ENCODE measurements at regions not wholly inside any gene's neighbourhood (a gene's known extent, or its start where the extent isn't known, plus 50 kb on each side); places are given as distances from the start of the nearest gene placed in this dataset.

- no peaks in the 10 kb centered on the region for H3K27me3 ChIP-seq (replicated peaks; ENCODE audit: insufficient read depth, low read length)
- H3K27ac ChIP-seq (ENCODE audit: low read length), result no peak overlapping the region
- no peaks in the 10 kb centered on the region for H3K9me3 ChIP-seq (replicated peaks; ENCODE audit: insufficient read depth, low read length)
- H3K4me1 ChIP-seq (ENCODE audit: low read length), result no peaks in the 10 kb centered on the region
- H3K4me3 ChIP-seq (ENCODE audit: low read length), result no peak overlapping the region
- H3K9ac ChIP-seq (ENCODE audit: low read length), result no peak overlapping the region
- no peaks in the 10 kb centered on the region for H3K79me2 ChIP-seq (ENCODE audit: low read length)
- no peaks in the 10 kb centered on the region for H3F3A ChIP-seq (ENCODE audit: insufficient read depth, low read length)
- no peak for DNase-seq
- no peaks in the 10 kb centered on the region for H3K36me3 ChIP-seq (replicated peaks; ENCODE audit: insufficient read depth, low read length)
- no peaks in the 10 kb centered on the region for H4K20me1 ChIP-seq (ENCODE audit: insufficient read depth, low read length)
- no peak overlapping the region for H2AFZ ChIP-seq (ENCODE audit: low read length)
- H3K4me2 ChIP-seq (ENCODE audit: low read depth, low read length), result no peak overlapping the region
- no peak for TF ChIP-seq EZH2 (optimal IDR thresholded peaks at IDR 0.05; ENCODE audit: low read depth, low read length)
- no peak for TF ChIP-seq CTCF (IDR thresholded peaks at IDR 0.05; ENCODE audit: low read length)
- TF ChIP-seq EZH2phosphoT487 (IDR thresholded peaks at IDR 0.05; ENCODE audit: low read length), result no peak
- no peaks in the 10 kb centered on the region for H3K9me2 ChIP-seq (replicated peaks; ENCODE audit: insufficient read depth, low read length)
These were observed 142.4 kb upstream of the TLR4 start for GRCh38 chr9:117561761-117562160.

- Histone ChIP-seq H3K9me3 (replicated peaks; ENCODE audit: insufficient read depth, low read length) (no peaks in the 10 kb centered on the region), H2AFZ (ENCODE audit: low read length) (peak overlapping the region; percentile 25; the same call in 1 of the 2 replicates), H4K20me1 (ENCODE audit: insufficient read depth, low read length) (no peaks in the 10 kb centered on the region), H3K4me2 (ENCODE audit: low read depth, low read length) (no peak overlapping the region), H3K9ac (ENCODE audit: low read length) (no peak overlapping the region), H3K9me2 (replicated peaks; ENCODE audit: insufficient read depth, low read length) (no peaks in the 10 kb centered on the region), H3K79me2 (ENCODE audit: low read length) (no peaks in the 10 kb centered on the region), H3K4me1 (ENCODE audit: low read length) (no peaks in the 10 kb centered on the region), H3K27ac (ENCODE audit: low read length) (no peak overlapping the region), H3F3A (ENCODE audit: insufficient read depth, low read length) (no peaks in the 10 kb centered on the region), H3K4me3 (ENCODE audit: low read length) (no peak overlapping the region), H3K27me3 (replicated peaks; ENCODE audit: insufficient read depth, low read length) (no peaks in the 10 kb centered on the region), H3K36me3 (replicated peaks; ENCODE audit: insufficient read depth, low read length) (no peaks in the 10 kb centered on the region)
- peak; percentile 52 for DNase-seq
- TF ChIP-seq CTCF (IDR thresholded peaks at IDR 0.05; ENCODE audit: low read length) (peak; percentile 62), EZH2 (optimal IDR thresholded peaks at IDR 0.05; ENCODE audit: low read depth, low read length) (no peak), EZH2phosphoT487 (IDR thresholded peaks at IDR 0.05; ENCODE audit: low read length) (no peak)
These were observed 141.2 kb upstream of the ASTN2 start for GRCh38 chr9:117555964-117556629.

- no peak overlapping the region for H3K4me2 ChIP-seq (ENCODE audit: low read depth, low read length)
- no peaks in the 10 kb centered on the region for H3F3A ChIP-seq (ENCODE audit: insufficient read depth, low read length)
- H3K9me2 ChIP-seq (replicated peaks; ENCODE audit: insufficient read depth, low read length), result no peaks in the 10 kb centered on the region
- no peaks in the 10 kb centered on the region for H3K36me3 ChIP-seq (replicated peaks; ENCODE audit: insufficient read depth, low read length)
- H3K4me1 ChIP-seq (ENCODE audit: low read length), result no peaks in the 10 kb centered on the region
- TF ChIP-seq CTCF (IDR thresholded peaks at IDR 0.05; ENCODE audit: low read length) (no peak), EZH2 (optimal IDR thresholded peaks at IDR 0.05; ENCODE audit: low read depth, low read length) (no peak), EZH2phosphoT487 (IDR thresholded peaks at IDR 0.05; ENCODE audit: low read length) (no peak)
- H3K27me3 ChIP-seq (replicated peaks; ENCODE audit: insufficient read depth, low read length), result no peaks in the 10 kb centered on the region
- no peak overlapping the region for H3K27ac ChIP-seq (ENCODE audit: low read length)
- H3K4me3 ChIP-seq (ENCODE audit: low read length), result no peak overlapping the region
- no peaks in the 10 kb centered on the region for H3K79me2 ChIP-seq (ENCODE audit: low read length)
- no peaks in the 10 kb centered on the region for H3K9me3 ChIP-seq (replicated peaks; ENCODE audit: insufficient read depth, low read length)
- DNase-seq, result no peak
- no peaks in the 10 kb centered on the region for H4K20me1 ChIP-seq (ENCODE audit: insufficient read depth, low read length)
- no peak overlapping the region for H3K9ac ChIP-seq (ENCODE audit: low read length)
- no peak overlapping the region for H2AFZ ChIP-seq (ENCODE audit: low read length)
These were observed 138.0 kb upstream of the ASTN2 start for GRCh38 chr9:117552811-117553210.

Measured in MM.1S (cell line).